Endothelial cell of umbilical vein (primary cell): ENCODE measurements at regions not wholly inside any gene's neighbourhood (a gene's known extent, or its start where the extent isn't known, plus 50 kb on each side); places are given as distances from the start of the nearest gene placed in this dataset.

ENCODE experiments used
- BruUV-seq: library from RNA; stranded (reverse); fragments of 400-500 nt; replicated peaks from 2 replicates; lab custom pipeline; 2021; lab: Mats Ljungman, UMichigan
- CTCF ChIA-PET: fragments of 300-600, 350-600 bp; sonication (Branson Sonifier 250); formaldehyde crosslinking; loops from one replicate; lab custom pipeline; 2021; ENCODE audit warnings: antibody characterized with exemption, inconsistent platforms; lab: Charles Lee
- POLR2A ChIA-PET: fragments of 300-600, 350-600 bp; sonication (Branson Sonifier 250); formaldehyde crosslinking; loops from one replicate; lab custom pipeline; 2021; ENCODE audit warnings: antibody characterized with exemption, inconsistent platforms; lab: Charles Lee
- DNase-seq: peaks from one replicate; pipeline ENCODE4 v3.0.0-alpha.2; 2011; ENCODE audit warnings: low read depth, low spot score
- FAIRE-seq: peaks from 2 replicates; lab custom pipeline; 2011; peaks lifted over from hg19 to GRCh38; lab: Jason Lieb, UNC
- H2AFZ ChIP-seq: 2 replicates; pipeline ENCODE4 v1.6.0; 2012; ENCODE audit warnings: low read depth, low read length, control low read depth, inconsistent platforms
- H3K27ac ChIP-seq: 2 replicates; pipeline ENCODE4 v1.5.1; 2011; ENCODE audit warnings: low read depth, mild to moderate bottlenecking, control low read depth, low read length, moderate library complexity; ENCODE audit not compliant: insufficient read depth
- H3K27me3 ChIP-seq, 2 experiments: 2 replicates each; pipeline versions ENCODE4 v1.6.0 to v1.6.1; 2011; ENCODE audit warnings: low read length in 2 of 2, mixed read lengths in 1 of 2; ENCODE audit not compliant: control insufficient read depth in 2 of 2, insufficient read depth in 2 of 2
- H3K36me3 ChIP-seq, 2 experiments: 2 replicates in 1 of 2; 3 replicates in 1 of 2; pipeline ENCODE4 v1.5.1; 2011; ENCODE audit warnings: low read length in 2 of 2, mild to moderate bottlenecking in 1 of 2, moderate library complexity in 1 of 2; ENCODE audit not compliant: control insufficient read depth in 2 of 2, insufficient read depth in 2 of 2; ENCODE audit errors: extremely low read depth in 1 of 2
- H3K4me1 ChIP-seq: 3 replicates; pipeline ENCODE4 v1.5.1; 2011; ENCODE audit warnings: mild to moderate bottlenecking, low read length; ENCODE audit not compliant: control insufficient read depth, insufficient read depth; ENCODE audit errors: extremely low read depth
- H3K4me2 ChIP-seq: 2 replicates; pipeline ENCODE4 v1.6.1; 2011; ENCODE audit warnings: low read length, control low read depth, mixed read lengths; ENCODE audit not compliant: insufficient read depth
- H3K4me3 ChIP-seq, 3 experiments: fragments of 200-600 bp in 1 of 3; sonication (generic), shearing (Covaris generic) in 1 of 3; replicated peaks in 1 of 3; 2 replicates each; pipeline ENCODE4 v1.5.1; 2011 to 2016; ENCODE audit warnings: control low read depth in 3 of 3, low read length in 3 of 3, mild to moderate bottlenecking in 2 of 3, inconsistent platforms in 1 of 3, low read depth in 1 of 3, moderate library complexity in 1 of 3; ENCODE audit not compliant: insufficient read depth in 1 of 3
- H3K79me2 ChIP-seq: 2 replicates; pipeline ENCODE4 v1.6.0; 2012; ENCODE audit warnings: low read length, inconsistent platforms; ENCODE audit not compliant: control insufficient read depth, insufficient read depth
- H3K9ac ChIP-seq: replicated peaks from 2 replicates; pipeline ENCODE3; 2011; ENCODE audit warnings: low read length, control low read depth; ENCODE audit not compliant: insufficient read depth; ENCODE audit errors: extremely low read depth
- H3K9me1 ChIP-seq: replicated peaks from 3 replicates; pipeline ENCODE4 v1.6.0; 2011; ENCODE audit warnings: mild to moderate bottlenecking, low read length; ENCODE audit not compliant: control insufficient read depth, insufficient read depth; ENCODE audit errors: extremely low read depth
- H3K9me3 ChIP-seq: replicated peaks from 2 replicates; pipeline ENCODE4 v1.5.1; 2012; ENCODE audit warnings: low read length, inconsistent platforms; ENCODE audit not compliant: control insufficient read depth, insufficient read depth
- H4K20me1 ChIP-seq: replicated peaks from 2 replicates; pipeline ENCODE3; 2011; ENCODE audit warnings: mild to moderate bottlenecking, low read length; ENCODE audit not compliant: control insufficient read depth, insufficient read depth; ENCODE audit errors: extremely low read depth
- CTCF ChIP-seq, 2 donors: IDR thresholded peaks; 1 replicate in 1 of 2; 2 replicates in 1 of 2; pipeline ENCODE4 v1.5.1; 2011; ENCODE audit warnings: low read length in 2 of 2, mild to moderate bottlenecking in 2 of 2, moderate library complexity in 2 of 2, control low read depth in 1 of 2, inconsistent platforms in 1 of 2, low read depth in 1 of 2; ENCODE audit not compliant: insufficient read depth in 1 of 2; ENCODE audit errors: extremely low read depth in 1 of 2
- EZH2 ChIP-seq: IDR thresholded peaks from 2 replicates; pipeline ENCODE4 v1.6.1; 2012; ENCODE audit warnings: borderline replicate concordance, low read depth, mild to moderate bottlenecking, moderate library complexity, low read length, inconsistent platforms; ENCODE audit not compliant: severe bottlenecking
- FOS ChIP-seq: IDR thresholded peaks from 2 replicates; pipeline ENCODE4 v1.6.1; 2011; ENCODE audit warnings: mild to moderate bottlenecking, low read length, moderate library complexity, borderline replicate concordance; ENCODE audit not compliant: insufficient read depth
- GATA2 ChIP-seq: IDR thresholded peaks from 2 replicates; pipeline ENCODE4 v1.7.0; 2011; ENCODE audit warnings: low read depth, mild to moderate bottlenecking, moderate library complexity, mixed read lengths, low read length; ENCODE audit not compliant: insufficient read length, insufficient read depth
- JUN ChIP-seq: IDR thresholded peaks from 2 replicates; pipeline ENCODE4 v1.6.1; 2011; ENCODE audit warnings: borderline replicate concordance, low read depth; ENCODE audit not compliant: insufficient read length, insufficient read depth
- MAX ChIP-seq: IDR thresholded peaks from 2 replicates; pipeline ENCODE4 v1.6.1; 2011; ENCODE audit not compliant: insufficient read depth, insufficient read length
- MYC ChIP-seq: IDR thresholded peaks from one replicate; pipeline ENCODE4 v1.6.1; 2011; ENCODE audit warnings: mild to moderate bottlenecking, low read depth, low read length
- POLR2A ChIP-seq: IDR thresholded peaks from 2 replicates; pipeline ENCODE4 v1.6.1; 2012; ENCODE audit warnings: low read depth, mild to moderate bottlenecking, control low read depth, low read length
- POLR2AphosphoS5 ChIP-seq: IDR thresholded peaks from 2 replicates; pipeline ENCODE4 v1.6.1; 2012; ENCODE audit warnings: low read depth, mild to moderate bottlenecking, control low read depth, low read length, moderate library complexity; ENCODE audit not compliant: insufficient read depth
- dilution Hi-C: fragments of 300-500 bp; cut with MboI; formaldehyde crosslinking; loops from one replicate; pipeline ENCODE4 v1.15.0; 2019; ENCODE audit warnings: low sequenced_read_pairs; ENCODE audit not compliant: extremely low pct_ligation_motif_present
- intact Hi-C: fragments of 100-400 bp; cut with micrococcal nuclease; formaldehyde crosslinking; loops from one replicate; pipeline ENCODE4 v1.10.0; 2022

- H3K4me1 ChIP-seq, result no peaks in the 10 kb centered on the region
- no peaks in the 10 kb centered on the region for H3K9me1 ChIP-seq
- H3K4me3 ChIP-seq, result no peak overlapping the region
- FAIRE-seq, result no peak
- H3K27ac ChIP-seq, result no peak overlapping the region
- H3K36me3 ChIP-seq, result no peaks in the 10 kb centered on the region
- H4K20me1 ChIP-seq, result no peaks in the 10 kb centered on the region
- no peaks in the 10 kb centered on the region for H3K9me3 ChIP-seq
- H3K4me2 ChIP-seq, result no peak overlapping the region
- peaks cover 4 to 6% of the 10 kb centered on the region in 2 experiments for H3K27me3 ChIP-seq
- POLR2A ChIA-PET, result no interaction called here
- no peak overlapping the region for H2AFZ ChIP-seq
- dilution Hi-C loops (no loop called here), intact Hi-C loops (no loop called here)
- no peak for TF ChIP-seq EZH2
- TF ChIP-seq CTCF (IDR thresholded peaks at IDR 0.05; ENCODE audit: extremely low read depth in 1 of 2, insufficient read depth in 1 of 2, low read depth in 1 of 2, low read length in 2 of 2), result no peak
- no peak for TF ChIP-seq JUN
- TF ChIP-seq POLR2AphosphoS5, result no peak
- no peak for TF ChIP-seq GATA2
- TF ChIP-seq POLR2A, result no peak
- no peak for TF ChIP-seq MAX
- no peak for TF ChIP-seq MYC
- TF ChIP-seq FOS, result no peak
- no peak overlapping the region for H3K9ac ChIP-seq
- no peaks in the 10 kb centered on the region for H3K79me2 ChIP-seq
- DNase-seq, result no peak
- CTCF ChIA-PET, result no interaction called here
- no TSS peak for BruUV-seq
Measured at GRCh38 chr3:132167870-132168269, 133.1 kb upstream of the CPNE4 start.
